Upper lobe of left lung (tissue), 4 donors: ENCODE measurements at regions not wholly inside any gene's neighbourhood (a gene's known extent, or its start where the extent isn't known, plus 50 kb on each side); places are given as distances from the start of the nearest gene placed in this dataset.

Experiments used
- CTCF ChIP-seq, 6 experiments: fragments of 450-650 bp in 4 of 6; fragments of 200-600 bp in 2 of 6; sonication (generic) in 2 of 6; IDR thresholded peaks; one replicate each; pipeline ENCODE4 v1.5.1; 2016 to 2019; ENCODE audit warnings: antibody characterized with exemption in 6 of 6
- EP300 ChIP-seq, 4 donors: sonication (generic); formaldehyde crosslinking; IDR thresholded peaks; one replicate each; pipeline ENCODE4 v1.5.1; 2017; ENCODE audit warnings: antibody characterized with exemption in 4 of 4, control low read depth in 2 of 4
- POLR2A ChIP-seq, 4 donors: fragments of 450-650 bp; IDR thresholded peaks; one replicate each; pipeline ENCODE4 v1.5.1; 2016 to 2017; ENCODE audit warnings: antibody characterized with exemption in 4 of 4, mild to moderate bottlenecking in 2 of 4
- POLR2AphosphoS5 ChIP-seq, 2 donors: sonication (generic); formaldehyde crosslinking; IDR thresholded peaks; one replicate each; pipeline ENCODE4 v1.5.1; 2017; ENCODE audit warnings: antibody characterized with exemption in 2 of 2

DNA sequence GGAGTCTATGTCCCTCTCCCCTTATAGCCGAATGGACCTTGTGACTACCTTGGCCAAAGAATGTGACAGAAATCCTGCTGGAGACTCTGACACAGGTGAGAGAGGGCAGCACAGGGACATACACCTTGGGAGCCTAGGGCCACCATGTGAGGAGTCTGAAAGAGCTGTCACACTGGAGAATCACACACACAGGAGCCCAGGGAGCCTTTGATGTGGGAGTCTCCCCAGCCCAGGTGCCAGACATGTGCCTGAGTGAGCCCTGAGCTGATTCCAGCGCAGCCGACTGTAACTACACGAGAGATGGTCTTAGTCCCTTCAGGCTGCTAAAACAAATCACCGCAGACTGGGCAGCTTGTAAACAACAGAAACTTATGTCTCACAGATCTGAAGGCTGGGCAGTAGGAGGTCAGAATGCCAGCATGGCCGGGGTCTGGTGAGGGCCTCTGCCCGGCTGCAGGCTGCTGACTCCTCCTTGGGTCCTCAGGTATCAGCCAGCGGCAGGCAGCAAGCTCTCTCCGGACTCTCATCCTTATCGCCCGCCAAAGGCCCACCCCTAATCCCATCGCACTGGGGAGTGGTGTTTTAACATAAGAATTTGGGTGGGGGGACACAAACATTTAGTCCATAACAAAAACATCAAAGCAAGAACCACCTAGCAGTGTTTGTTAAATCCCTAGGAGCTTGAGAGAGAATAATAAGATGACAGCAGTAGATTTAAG lies 63.8 kb upstream of the GPR45 start:
- TF ChIP-seq EP300 (IDR thresholded peaks at IDR 0.05) = no peak
- TF ChIP-seq POLR2A (IDR thresholded peaks at IDR 0.05) = no peak
- TF ChIP-seq CTCF (IDR thresholded peaks at IDR 0.05) = no peak
- TF ChIP-seq POLR2AphosphoS5 (IDR thresholded peaks at IDR 0.05) = no peak
